HG03460 (cell line): ENCODE measurements at regions not wholly inside any gene's neighbourhood (a gene's known extent, or its start where the extent isn't known, plus 50 kb on each side); places are given as distances from the start of the nearest gene placed in this dataset.
"Not testable (repeated sequence)": the region's sequence is repeated elsewhere in the genome, so short reads cannot be mapped to it uniquely, and the experiment has no call there.

Experiments used
- ATAC-seq: cut with Tn5 transposase; IDR thresholded peaks from one replicate; pipeline ENCODE4 v1.9.1; 2021; ENCODE audit not compliant: unreplicated experiment

DNA sequence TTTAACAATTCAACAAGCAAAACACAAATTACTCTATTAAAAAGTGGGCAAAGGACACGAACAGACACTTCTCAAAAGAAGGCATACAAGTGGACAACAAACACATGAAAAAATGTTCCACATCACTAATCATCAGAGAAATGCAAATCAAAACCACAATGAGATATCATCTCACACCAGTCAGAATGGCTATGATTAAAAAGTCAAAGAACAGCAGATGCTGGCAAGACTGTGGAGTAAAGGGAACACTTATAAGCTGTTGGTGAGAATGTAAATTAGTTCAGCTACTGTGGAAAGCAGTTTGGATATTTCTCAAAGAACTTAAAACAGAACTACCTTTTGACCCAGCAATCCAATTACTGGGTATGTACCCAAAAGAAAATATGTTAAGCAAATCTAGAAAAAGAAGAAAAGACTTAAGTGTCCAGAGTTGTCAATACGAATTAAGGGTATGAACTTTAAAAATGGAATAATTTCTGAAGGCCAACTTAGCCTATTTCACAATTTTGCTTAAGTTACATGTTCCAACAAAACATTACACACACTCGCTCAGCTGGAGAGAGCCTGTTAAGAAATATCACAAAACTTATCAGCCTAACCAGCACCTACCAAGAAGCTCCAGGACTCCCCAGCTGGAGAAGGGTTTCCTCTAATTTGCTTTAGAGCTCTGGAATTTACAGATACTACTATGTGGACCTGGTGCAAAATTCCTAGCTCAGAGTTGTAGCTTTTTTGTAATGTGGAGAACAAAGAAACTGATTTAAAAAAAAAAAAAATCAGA is 232.1 kb downstream of the DUSP10 start:
- ATAC-seq = no peak

DNA sequence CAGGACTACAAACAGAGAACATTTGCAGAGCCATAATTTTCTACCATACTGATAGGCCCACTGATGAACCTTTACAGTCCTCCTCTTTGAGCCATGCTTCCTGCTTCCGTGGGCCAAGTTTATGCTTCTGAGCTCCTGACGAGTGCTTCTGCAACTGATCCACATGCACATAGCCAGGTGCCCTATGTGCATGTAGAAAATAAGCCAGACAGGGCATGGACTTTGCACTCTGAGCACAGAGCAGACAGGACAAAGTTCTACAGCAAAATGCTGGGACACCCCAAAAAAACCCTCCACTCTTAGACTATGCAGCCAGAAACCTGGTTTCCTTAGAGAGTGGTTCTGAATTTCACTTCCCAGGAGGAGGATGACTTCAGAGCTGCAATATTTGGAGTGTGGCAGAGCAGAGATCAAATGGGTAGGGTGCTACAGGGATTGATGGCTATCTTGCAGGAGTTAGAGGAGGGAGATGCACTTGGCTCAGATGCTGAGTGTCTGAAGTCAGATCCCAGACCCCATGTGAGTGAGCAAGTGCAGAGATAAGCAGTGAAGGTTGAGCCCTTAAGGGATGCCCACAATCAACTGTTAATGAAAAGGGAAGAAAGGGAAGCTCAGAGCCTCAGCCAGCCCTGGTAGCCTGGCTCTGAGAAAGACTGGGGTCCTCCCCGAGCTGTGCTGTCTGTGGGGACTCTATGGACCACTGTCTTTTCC is 230.9 kb downstream of the DUSP10 start:
- ATAC-seq = no peak

DNA sequence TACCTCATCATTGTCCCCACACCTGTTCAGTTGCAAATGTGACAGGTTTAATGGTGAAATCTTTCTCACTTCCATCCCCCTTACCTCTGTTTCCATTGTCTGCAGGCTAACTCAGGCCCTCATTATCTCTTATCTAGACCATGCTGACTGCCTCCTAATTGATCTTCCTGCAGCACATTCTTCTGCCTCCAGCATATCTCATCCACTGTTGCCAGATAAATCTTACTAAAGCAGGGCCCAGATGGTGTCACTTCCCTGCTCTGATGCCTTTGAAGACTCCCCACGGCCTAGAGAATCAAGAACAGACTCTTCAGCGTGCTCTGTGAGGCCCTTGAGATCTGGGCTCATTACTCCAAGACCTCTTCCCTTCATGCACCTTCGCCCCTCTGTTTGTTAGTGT is 230.1 kb downstream of the DUSP10 start:
- ATAC-seq = no peak

DNA sequence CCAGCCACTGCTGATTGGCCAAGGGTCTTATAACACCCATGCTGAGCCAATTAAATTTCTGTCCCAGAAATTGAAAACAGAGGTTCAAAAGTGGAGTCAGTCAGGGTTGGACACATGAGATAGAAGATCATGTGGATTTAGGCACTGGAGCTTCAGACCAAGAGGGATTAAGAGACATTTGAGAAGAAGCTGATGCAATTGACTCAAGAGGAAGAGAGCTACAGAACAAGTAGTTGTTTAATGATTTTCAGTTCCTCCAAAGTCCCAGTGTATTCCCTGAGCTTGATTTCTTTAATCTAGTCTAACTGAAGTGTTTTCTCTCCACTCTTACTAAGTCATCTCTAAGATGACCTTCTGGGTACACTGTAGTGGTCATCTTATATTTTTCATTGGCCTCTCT is 227.1 kb downstream of the DUSP10 start:
- no peak for ATAC-seq

DNA sequence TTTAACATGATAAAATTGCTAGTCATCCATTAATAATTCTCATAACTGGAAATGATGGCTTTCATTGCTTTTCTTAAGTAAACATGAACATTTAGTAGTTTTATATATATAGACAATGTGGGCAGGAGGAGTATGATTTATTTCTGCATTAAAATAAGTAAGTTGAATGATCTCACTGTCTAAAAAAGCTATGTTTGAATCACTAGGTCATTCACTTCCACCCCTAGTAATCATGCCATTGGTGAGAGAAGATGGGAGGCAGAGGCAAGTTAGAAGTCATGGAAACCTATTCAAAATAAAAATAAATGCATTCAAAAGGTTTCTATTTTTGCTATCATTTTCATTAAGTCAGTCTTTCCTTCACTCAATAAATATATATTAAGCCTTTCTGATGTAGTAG is 226.4 kb downstream of the DUSP10 start:
- no peak for ATAC-seq

DNA sequence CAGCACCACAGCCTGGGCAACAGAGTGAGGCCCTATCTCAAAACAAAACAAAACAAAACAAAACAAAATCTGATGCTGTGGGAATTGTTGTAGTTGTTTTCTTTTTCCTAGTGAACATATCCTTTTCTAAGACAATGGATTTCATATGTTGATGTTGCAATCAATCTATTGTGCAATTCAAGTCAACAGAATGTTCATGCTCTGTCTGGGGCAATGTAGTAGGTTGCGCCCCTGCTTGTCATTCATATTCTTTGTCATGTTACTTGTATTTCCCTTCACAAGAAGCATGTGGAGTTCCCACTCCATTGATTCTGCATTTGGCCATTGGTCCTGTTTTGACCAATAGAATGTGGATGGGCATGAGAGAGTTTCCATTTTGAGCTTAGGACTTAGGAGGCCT is 223.9 kb downstream of the DUSP10 start:
- no peak for ATAC-seq

DNA sequence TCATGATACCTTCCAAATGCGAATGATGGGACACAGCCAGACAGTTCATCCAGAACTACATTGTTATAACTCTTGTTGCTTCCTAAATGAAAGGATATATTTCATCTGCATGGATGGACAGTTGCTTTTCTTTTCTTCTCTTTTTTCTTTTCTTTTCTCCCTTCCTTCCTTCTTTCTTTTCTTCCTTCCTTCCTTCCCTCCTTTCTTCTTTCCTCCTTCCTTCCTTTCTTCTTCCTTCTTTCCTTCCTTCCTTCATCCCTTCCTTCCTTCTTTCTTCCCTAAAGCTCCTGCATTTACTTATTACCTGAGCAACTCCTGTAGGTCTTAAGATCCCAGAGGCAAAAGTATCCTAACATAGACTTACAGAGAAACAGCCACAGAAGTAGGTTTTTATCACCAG is 221.6 kb downstream of the DUSP10 start:
- no peak for ATAC-seq

DNA sequence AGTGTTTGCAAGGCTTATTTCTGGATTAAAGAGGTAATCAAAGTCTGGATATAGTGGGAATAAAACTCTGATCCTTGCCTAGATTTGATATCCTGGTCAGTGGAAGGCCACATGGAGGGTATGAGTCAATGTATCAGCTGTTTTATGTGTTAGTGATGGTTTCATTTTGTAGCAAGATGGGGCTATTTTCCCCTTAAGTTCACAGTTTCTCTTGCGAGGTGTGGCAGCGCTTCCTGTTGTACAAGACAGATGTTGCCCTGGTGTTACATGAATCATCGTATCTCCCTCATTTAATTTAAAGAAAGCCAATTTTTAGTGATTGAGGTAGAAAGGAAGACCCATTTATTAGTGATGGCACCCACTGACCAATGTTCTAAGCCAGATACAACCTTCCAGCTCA is 220.2 kb downstream of the DUSP10 start:
- no peak for ATAC-seq

DNA sequence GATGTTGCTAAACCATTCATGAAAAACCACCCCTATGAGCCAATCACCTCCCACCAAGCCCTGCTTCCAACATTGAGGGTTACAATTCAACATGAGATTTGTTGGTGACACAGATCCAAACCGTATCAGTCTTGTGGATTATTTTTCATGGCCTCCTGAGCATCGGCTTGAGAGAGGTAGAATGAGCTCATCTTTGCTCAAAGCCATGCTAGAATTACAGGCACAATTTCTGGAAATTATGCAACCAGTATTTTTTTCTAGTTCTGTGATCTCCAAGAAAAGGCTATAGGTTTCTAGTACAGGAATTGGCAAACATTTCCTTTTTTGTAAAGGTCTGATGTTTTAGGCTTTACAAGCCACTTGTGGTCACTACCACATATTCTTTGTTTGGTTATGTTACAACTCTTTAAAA is 219.4 kb downstream of the DUSP10 start:
- ATAC-seq = no peak

DNA sequence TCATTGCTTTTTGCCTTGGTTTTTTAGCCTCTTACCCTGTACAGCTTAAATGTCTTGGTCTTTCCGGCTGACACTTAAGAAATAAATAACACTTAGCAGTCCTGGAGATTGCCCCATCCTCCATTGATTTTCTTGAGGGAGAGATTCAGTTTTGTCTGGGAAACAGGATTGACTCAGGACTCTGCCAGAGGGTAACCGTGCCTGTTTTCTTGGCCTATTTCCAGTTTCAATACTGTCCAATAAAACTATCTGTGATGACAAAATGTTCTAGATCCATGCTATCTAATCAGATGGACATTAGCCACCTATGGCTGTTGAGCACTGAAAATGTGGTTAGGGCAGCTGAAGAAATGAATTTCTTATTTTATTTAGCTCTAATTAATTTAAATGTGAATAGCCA is 216.1 kb downstream of the DUSP10 start:
- ATAC-seq = no peak

DNA sequence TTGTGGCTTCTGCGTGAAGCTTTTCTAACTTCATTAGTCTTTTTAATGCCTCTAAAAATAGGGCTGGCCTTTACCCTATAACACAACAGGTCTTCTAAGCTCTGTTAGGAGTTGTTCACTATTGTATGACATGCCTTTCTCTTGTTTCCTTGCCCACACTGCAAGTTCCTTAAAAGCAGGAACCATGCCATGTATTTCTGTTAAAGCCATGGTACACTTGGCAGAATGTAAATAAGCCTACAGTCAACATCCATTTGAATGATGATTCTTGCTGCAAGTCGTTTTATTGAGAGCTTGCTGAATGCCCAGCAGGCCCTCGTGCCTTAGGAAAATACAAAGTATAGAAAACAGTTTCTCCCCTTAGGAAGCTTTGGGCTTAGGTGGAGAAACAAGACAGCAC is 214.6 kb downstream of the DUSP10 start:
- no peak for ATAC-seq

DNA sequence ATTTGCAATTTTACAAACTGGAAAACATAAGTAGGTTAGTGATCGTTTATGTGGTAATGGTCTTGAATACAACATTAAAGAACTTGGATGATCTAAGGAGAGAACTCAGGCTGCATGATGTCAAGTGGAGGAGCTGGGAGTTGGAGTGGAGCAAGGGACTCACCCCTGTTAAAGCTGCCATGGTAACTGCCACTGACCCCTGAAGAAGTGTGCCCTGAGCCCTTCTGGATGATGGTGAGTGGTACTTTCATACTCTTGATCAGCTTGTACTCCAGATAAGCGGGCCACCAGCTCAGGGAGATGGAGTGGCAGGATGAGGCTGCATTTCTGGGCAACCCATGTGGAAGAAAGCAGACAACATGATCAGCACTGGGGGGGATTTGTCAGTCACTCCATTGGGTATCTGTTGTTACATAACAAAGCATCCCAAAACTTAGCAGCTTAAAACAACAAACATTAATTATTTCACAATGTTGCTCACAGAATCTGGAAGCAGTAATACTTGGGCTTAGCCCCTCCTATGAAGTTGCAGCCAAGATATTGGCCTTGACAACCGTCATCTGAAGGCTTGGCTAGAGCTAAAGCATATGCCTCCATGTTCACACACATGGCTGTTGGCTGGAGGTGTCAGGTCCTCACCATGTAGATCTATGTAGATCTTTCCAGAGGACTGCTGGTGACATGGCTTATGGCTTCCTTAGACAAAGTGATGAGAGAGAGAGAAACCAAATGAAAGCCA is 213.8 kb downstream of the DUSP10 start:
- ATAC-seq = no peak

DNA sequence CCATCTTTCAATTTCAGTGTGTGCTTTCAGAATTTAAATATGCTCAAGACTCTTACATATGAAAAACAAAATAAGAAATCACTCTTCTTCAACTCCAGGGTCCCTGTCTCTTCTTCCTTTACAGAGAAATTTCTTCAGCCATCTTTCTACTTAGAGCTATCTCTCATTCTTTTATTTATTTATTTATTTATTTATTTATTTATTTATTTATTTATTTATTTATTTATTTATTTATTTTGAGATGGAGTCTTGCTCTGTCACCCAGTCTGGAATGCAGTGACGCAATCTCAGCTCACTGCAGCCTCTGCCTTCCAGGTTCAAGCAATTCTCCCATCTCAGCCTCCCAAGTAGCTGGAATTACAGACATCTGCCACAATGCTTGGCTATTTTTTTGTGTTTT is 211.7 kb downstream of the DUSP10 start:
- not testable (repeated sequence) for ATAC-seq

DNA sequence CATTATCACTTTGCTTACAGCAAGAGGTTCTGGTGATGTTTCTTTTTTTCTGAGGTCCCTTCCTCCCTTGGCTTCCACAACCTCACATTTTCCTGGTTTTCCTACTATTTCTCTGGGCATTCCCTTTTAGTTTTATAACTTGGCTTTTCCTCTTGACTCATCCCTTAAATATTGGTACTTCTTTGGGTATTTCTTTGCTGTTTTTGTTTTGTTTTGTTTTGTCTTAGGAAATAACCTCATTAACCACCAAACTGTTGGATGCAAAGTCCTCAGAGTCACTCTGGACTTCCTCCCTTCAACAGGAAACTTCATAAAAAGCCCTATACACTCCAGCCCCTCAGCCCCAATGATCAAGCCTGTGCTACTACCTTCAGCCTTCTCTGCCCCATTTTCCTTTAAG is 211.1 kb downstream of the DUSP10 start:
- ATAC-seq = no peak

DNA sequence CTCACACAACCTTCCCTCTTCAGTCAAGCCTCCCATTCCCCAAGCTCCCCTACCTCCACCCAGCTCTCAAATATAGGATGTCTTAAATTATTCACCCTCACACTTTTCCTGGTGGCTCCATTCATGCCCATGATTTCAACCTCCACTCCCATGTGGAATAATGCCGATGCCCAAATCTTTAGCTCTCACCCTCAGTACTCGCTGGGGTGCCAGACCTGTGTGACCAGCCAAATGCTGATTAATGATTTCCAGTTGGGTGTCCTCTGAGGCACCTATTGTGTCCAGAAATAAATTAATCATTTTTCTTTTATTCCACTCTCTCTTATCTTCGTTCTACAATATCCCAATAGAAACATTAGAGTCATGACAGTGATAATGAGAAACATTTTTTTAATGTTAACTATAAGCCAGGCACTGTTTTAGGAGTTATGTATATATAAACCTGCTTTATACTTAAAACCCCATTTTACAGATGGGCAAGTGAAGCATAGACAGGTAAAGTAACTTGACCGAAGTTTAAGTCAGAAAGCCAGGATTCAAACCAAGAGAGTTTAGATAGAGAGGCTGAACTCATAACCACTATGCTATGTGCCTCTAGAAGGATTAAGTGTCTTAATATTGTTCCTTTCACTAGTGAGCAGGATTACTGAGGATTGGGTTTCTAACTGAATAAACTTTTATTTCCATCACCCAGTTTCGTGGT is 209.7 kb downstream of the DUSP10 start:
- ATAC-seq = no peak

DNA sequence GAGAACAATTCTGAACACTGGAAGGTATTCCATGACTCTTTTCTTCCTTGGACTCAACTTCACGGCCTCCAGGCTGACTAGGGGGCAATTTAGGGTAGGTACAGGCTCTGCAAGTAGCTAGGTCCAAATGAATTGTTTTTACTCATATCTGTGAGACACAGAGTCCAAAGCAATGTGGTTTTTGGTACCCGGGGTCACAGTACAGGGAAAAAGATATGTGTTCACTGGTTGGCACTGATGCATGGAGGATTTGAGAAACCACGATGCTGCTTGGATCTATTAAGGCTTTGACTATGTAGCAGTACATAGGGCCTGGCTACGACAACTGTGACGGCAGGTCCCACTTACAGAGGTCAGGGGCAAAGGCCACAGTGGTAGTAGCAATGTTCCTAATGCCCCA is 200.6 kb downstream of the DUSP10 start:
- no peak for ATAC-seq

DNA sequence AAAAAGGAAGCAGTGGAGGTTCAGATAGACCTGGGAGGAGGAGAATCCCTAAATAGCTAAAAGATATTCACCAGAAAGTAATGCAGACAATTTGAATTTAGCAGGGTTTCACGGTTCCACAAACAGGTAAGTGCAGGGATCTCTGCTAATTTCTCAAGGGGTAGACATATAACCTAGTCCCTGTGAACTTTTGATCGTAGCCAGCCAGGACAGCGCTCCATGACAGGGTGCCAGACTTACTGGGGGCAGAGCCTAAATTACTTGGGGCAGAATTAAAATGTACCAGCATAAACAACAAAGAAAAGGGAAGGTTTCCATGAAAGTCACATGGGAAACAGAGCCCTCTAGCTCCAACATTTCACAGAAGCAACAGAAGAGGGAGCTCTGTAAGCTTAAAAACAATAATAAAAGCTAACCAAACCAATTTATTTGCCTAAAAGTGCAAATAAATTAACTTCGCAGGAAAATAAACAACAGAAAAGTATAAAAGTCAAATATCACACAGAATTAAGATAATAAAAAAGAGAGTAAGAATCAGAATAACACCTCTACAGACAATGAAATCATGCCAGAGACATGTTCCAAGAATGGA is 198.3 kb downstream of the DUSP10 start:
- no peak for ATAC-seq

DNA sequence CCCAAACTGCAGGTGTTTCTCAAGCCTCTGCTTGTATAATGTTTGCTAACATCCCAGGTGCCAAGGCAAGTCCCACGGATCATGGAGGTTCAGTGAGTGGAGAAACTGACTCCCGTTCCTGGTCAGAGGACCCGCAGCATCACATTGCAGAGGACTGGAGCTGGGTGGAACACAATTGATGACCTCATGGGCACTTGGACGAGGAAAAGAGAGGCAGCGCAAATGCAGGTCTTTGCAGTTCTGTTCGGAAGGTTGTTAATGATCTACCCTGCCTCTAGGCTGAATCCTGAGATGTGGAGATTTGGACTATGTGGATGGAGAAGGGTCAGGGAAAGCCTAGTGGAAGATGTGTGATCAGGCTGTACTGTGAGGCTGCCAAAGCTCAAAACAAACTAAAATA is 192.9 kb downstream of the DUSP10 start:
- no peak for ATAC-seq

DNA sequence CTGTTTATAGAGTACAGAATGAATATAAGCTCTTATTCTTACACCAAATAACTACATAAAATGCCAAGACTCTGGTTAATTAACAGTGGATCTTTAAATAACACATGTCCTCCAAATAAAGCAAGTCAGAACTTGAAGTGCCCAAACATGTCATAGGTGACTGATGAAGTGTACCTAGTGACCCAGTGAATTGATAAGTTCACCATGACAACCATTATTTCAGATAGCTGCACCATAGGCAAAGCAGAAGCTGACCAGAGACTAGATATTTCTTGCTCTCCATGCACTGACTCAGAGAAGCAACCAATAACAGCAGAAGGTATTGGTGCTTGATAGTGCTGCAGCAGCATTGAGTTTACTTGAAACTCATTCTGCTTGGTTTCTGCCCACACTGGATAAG is 192.1 kb downstream of the DUSP10 start:
- ATAC-seq = no peak

DNA sequence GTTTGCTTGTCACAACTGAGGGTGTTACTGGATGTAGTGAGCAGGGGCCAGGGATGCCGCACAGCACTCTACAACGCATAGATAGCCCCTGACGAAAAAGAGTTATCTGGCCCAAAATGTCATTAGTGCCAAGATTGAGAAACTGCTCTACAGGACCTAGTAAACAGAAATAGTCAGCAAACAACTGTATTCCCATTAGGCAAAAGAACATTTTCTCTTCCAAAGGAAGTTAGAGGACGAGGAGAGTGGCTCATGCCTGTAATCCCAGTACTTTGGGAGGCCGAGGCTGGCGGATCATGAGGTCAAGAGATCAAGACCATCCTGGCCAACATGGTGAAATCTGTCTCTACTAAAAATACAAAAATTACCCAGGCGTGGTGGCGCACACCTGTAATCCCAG is 189.1 kb downstream of the DUSP10 start:
- not testable (repeated sequence) for ATAC-seq
